GM18909 (cell line): ENCODE measurements at regions not wholly inside any gene's neighbourhood (a gene's known extent, or its start where the extent isn't known, plus 50 kb on each side); places are given as distances from the start of the nearest gene placed in this dataset.

Experiments
- ATAC-seq: cut with Tn5 transposase; IDR thresholded peaks from one replicate; pipeline ENCODE4 v1.9.1; 2021; ENCODE audit warnings: mild to moderate bottlenecking; ENCODE audit not compliant: unreplicated experiment, poor library complexity

- no peak for ATAC-seq
Observed at GRCh38 chr21:28272272-28272992, 720.2 kb downstream of the LTN1 start.

- no peak for ATAC-seq
Observed at GRCh38 chr21:28269173-28269572, 723.5 kb downstream of the LTN1 start.

GRCh38 chr21:28268685-28269084 lies 724.0 kb downstream of the LTN1 start:
- ATAC-seq = no peak

- no peak for ATAC-seq
Observed at GRCh38 chr21:28267449-28267848, 725.2 kb downstream of the LTN1 start.

- ATAC-seq = no peak
Observed at GRCh38 chr21:28266061-28266460, 726.6 kb downstream of the LTN1 start.

- no peak for ATAC-seq
Observed at GRCh38 chr21:28263974-28264373, 728.7 kb downstream of the LTN1 start.

- no peak for ATAC-seq
Observed at GRCh38 chr21:28261298-28261697, 731.4 kb downstream of the LTN1 start.

GRCh38 chr21:28257276-28257675 lies 735.4 kb downstream of the LTN1 start:
- ATAC-seq = no peak

- ATAC-seq = no peak
Observed at GRCh38 chr21:28256837-28257236, 735.8 kb downstream of the LTN1 start.

- no peak for ATAC-seq
Observed at GRCh38 chr21:28256420-28256831, 736.3 kb downstream of the LTN1 start.

GRCh38 chr21:28253961-28254360 lies 738.7 kb downstream of the LTN1 start:
- ATAC-seq = no peak

- no peak for ATAC-seq
Observed at GRCh38 chr21:28253338-28253737, 739.3 kb downstream of the LTN1 start.

GRCh38 chr21:28252928-28253327 lies 739.7 kb downstream of the LTN1 start:
- ATAC-seq = no peak

- no peak for ATAC-seq
Observed at GRCh38 chr21:28250946-28251345, 741.7 kb downstream of the LTN1 start.

GRCh38 chr21:28247454-28248020 lies 745.1 kb downstream of the LTN1 start:
- ATAC-seq = no peak

GRCh38 chr21:28240586-28240985 lies 752.1 kb downstream of the LTN1 start:
- ATAC-seq = no peak

- no peak for ATAC-seq
Observed at GRCh38 chr21:28239340-28239739, 753.3 kb downstream of the LTN1 start.

GRCh38 chr21:28237661-28238060 lies 755.0 kb downstream of the LTN1 start:
- no peak for ATAC-seq

GRCh38 chr21:28235169-28235895 lies 757.3 kb downstream of the LTN1 start:
- ATAC-seq = no peak

GRCh38 chr21:28234326-28234725 lies 758.4 kb downstream of the LTN1 start:
- no peak for ATAC-seq

- ATAC-seq = no peak
Observed at GRCh38 chr21:28233536-28234220, 759.0 kb downstream of the LTN1 start.
